Upper lobe of left lung (tissue), 4 donors: ENCODE measurements at regions not wholly inside any gene's neighbourhood (a gene's known extent, or its start where the extent isn't known, plus 50 kb on each side); places are given as distances from the start of the nearest gene placed in this dataset.

Experiments
- CTCF ChIP-seq, 6 experiments: fragments of 450-650 bp in 4 of 6; fragments of 200-600 bp in 2 of 6; sonication (generic) in 2 of 6; IDR thresholded peaks; one replicate each; pipeline ENCODE4 v1.5.1; 2016 to 2019; ENCODE audit warnings: antibody characterized with exemption in 6 of 6
- EP300 ChIP-seq, 4 donors: sonication (generic); formaldehyde crosslinking; IDR thresholded peaks; one replicate each; pipeline ENCODE4 v1.5.1; 2017; ENCODE audit warnings: antibody characterized with exemption in 4 of 4, control low read depth in 2 of 4
- POLR2A ChIP-seq, 4 donors: fragments of 450-650 bp; IDR thresholded peaks; one replicate each; pipeline ENCODE4 v1.5.1; 2016 to 2017; ENCODE audit warnings: antibody characterized with exemption in 4 of 4, mild to moderate bottlenecking in 2 of 4

GRCh38 chr1:232463225-232463624 is 166.7 kb downstream of the SIPA1L2 start:
- TF ChIP-seq CTCF (IDR thresholded peaks at IDR 0.05): no peak
- TF ChIP-seq EP300 (IDR thresholded peaks at IDR 0.05): no peak
- TF ChIP-seq POLR2A (IDR thresholded peaks at IDR 0.05): no peak
